A549 (cell line): ENCODE measurements at regions not wholly inside any gene's neighbourhood (a gene's known extent, or its start where the extent isn't known, plus 50 kb on each side); places are given as distances from the start of the nearest gene placed in this dataset.
"Not testable (repeated sequence)": the region's sequence is repeated elsewhere in the genome, so short reads cannot be mapped to it uniquely, and the experiment has no call there.

Experiments used
- ATAC-seq, 2 experiments: fragments of 200-7000 bp in 1 of 2; fragments of >200 bp in 1 of 2; cut with Nextera tagmentation in 1 of 2; cut with Tn5 transposase in 1 of 2; 3 replicates each; pipeline versions ENCODE4 v1.8.0 to v1.9.1; 2018 to 2020; ENCODE audit warnings: mild to moderate bottlenecking in 1 of 2, moderate library complexity in 1 of 2
- CTCF ChIA-PET: fragments of 300-600 bp; sonication (Branson Sonifier 250); formaldehyde crosslinking; extraction: SDS; loops from one replicate; lab custom pipeline; 2021; ENCODE audit warnings: antibody characterized with exemption, inconsistent platforms; lab: Yijun Ruan, JAX
- POLR2A ChIA-PET: fragments of 350-600 bp; formaldehyde crosslinking; extraction: SDS; loops from one replicate; lab custom pipeline; 2021; ENCODE audit warnings: antibody characterized with exemption, inconsistent platforms; lab: Yijun Ruan, JAX
- DNase-seq, 2 experiments: peaks; one replicate each; pipeline versions ENCODE4 v3.0.0 to v3.0.0-alpha.2; 2011 to 2016; ENCODE audit warnings: low read depth in 1 of 2, low spot score in 1 of 2
- FAIRE-seq: peaks from 2 replicates; lab custom pipeline; 2011; peaks lifted over from hg19 to GRCh38; lab: Jason Lieb, UNC
- H3K27ac ChIP-seq, 2 experiments: fragments of >200 bp; sonication (Bioruptor Twin); formaldehyde crosslinking; 3 replicates each; pipeline ENCODE4 v1.5.1; 2016 to 2017
- H3K4me1 ChIP-seq: fragments of >200 bp; sonication (Bioruptor Twin); formaldehyde crosslinking; 3 replicates; pipeline ENCODE4 v1.6.1; 2016
- H3K4me2 ChIP-seq: fragments of >200 bp; sonication (Bioruptor Twin); formaldehyde crosslinking; 3 replicates; pipeline ENCODE4 v1.6.1; 2016
- H3K4me3 ChIP-seq: fragments of >200 bp; sonication (Bioruptor Twin); formaldehyde crosslinking; 3 replicates; pipeline ENCODE4 v1.5.1; 2016
- H3K9me3 ChIP-seq: fragments of >200 bp; sonication (Bioruptor Twin); formaldehyde crosslinking; 3 replicates; pipeline ENCODE4 v1.6.1; 2016
- BHLHE40 ChIP-seq: IDR thresholded peaks from 2 replicates; pipeline ENCODE4 v1.6.1; 2012; ENCODE audit warnings: low read depth, low read length, inconsistent platforms
- CEBPB ChIP-seq, 2 experiments: fragments of >200 bp in 1 of 2; sonication (Bioruptor Twin) in 1 of 2; formaldehyde crosslinking in 1 of 2; IDR thresholded peaks; 2 replicates each; pipeline ENCODE4 v1.6.1; 2012 to 2016
- CHD2 ChIP-seq: fragments of 150-350 bp; IDR thresholded peaks from 2 replicates; pipeline ENCODE4 v1.6.1; 2014; ENCODE audit warnings: low read length; ENCODE audit not compliant: partially characterized antibody
- HDAC2 ChIP-seq: fragments of 200-600 bp; sonication (generic); IDR thresholded peaks from 2 replicates; pipeline ENCODE4 v1.6.1; 2016
- HES2 ChIP-seq: fragments of >200 bp; sonication (Bioruptor Twin); formaldehyde crosslinking; IDR thresholded peaks from 2 replicates; pipeline ENCODE4 v1.6.1; 2016
- HMGXB4 ChIP-seq: fragments of 250-450 bp; sonication (Bioruptor Pico); IDR thresholded peaks from 2 replicates; pipeline ENCODE4 v1.5.0; 2021; ENCODE audit warnings: mild to moderate bottlenecking, moderate library complexity, borderline replicate concordance
- NPAS2 ChIP-seq: fragments of 250-450 bp; sonication (Bioruptor Pico); IDR thresholded peaks from 2 replicates; pipeline ENCODE4 v1.8.0; 2022; ENCODE audit warnings: mild to moderate bottlenecking, moderate library complexity, borderline replicate concordance
- RFX5 ChIP-seq: fragments of 450-650 bp; IDR thresholded peaks from 2 replicates; pipeline ENCODE4 v1.7.1; 2014; ENCODE audit warnings: antibody characterized with exemption, mild to moderate bottlenecking, moderate library complexity
- TFCP2L1 ChIP-seq: fragments of 250-450 bp; sonication (Bioruptor Pico); IDR thresholded peaks from 2 replicates; pipeline ENCODE4 v1.5.0; 2021; ENCODE audit warnings: mild to moderate bottlenecking
- WGBS: methylation state at CpG from one replicate; pipeline ENCODE4 v1.1.6; 2017; ENCODE audit errors: missing lambda C conversion rate; 5-methylcytosine and 5-hydroxymethylcytosine counted together

GRCh38 chr2:163934131-163934530 lies 198.3 kb upstream of the FIGN start:
- CTCF ChIA-PET = interaction anchor here (1.0 kb wide), 1 partner anchor 588 kb away, joined by 3 read pairs; no protein-coding TSS in a partner anchor

GRCh38 chr2:163919717-163920116 lies 183.9 kb upstream of the FIGN start:
- Histone ChIP-seq H3K4me3 (no peak overlapping the region), H3K9me3 (no peaks in the 10 kb centered on the region), H3K4me1 (no peaks in the 10 kb centered on the region), H3K27ac (no peak overlapping the region), H3K4me2 (no peak overlapping the region)
- no peak for DNase-seq
- CTCF ChIA-PET = no interaction called here
- POLR2A ChIA-PET = no interaction called here
- 70% methylated on average over 5 of the region's 5 CpGs for WGBS
- TF ChIP-seq NPAS2 (CRISPR knock-in tag) (no peak), CEBPB (IDR thresholded peaks at IDR 0.05) (peak; percentile 20 to 59; a peak in 3 of 4 replicates)
- FAIRE-seq = no peak
- no peak for ATAC-seq

More at GRCh38 chr2:163934131-163934530, 198.3 kb upstream of the FIGN start:
- H3K4me1 ChIP-seq = no peaks in the 10 kb centered on the region
- no peak for FAIRE-seq
- POLR2A ChIA-PET = no interaction called here
- H3K27ac ChIP-seq = no peak overlapping the region
- TF ChIP-seq BHLHE40 (no peak), CHD2 (no peak)
- TF ChIP-seq, all 56 proteins: peak for 0
- ATAC-seq = no peak
- DNase-seq = no peak
- H3K4me2 ChIP-seq = no peak overlapping the region
- H3K4me3 ChIP-seq = no peak overlapping the region
- no peaks in the 10 kb centered on the region for H3K9me3 ChIP-seq

- H3K27ac ChIP-seq, H3K4me3 ChIP-seq, ATAC-seq, H3K9me3 ChIP-seq, FAIRE-seq, POLR2A ChIA-PET, DNase-seq, H3K4me2 ChIP-seq, H3K4me1 ChIP-seq, CTCF ChIA-PET: not testable (repeated sequence)
- 92% methylated on average over 19 of the region's 19 CpGs for WGBS
Measured at GRCh38 chr2:163914486-163914885, 178.7 kb upstream of the FIGN start.

- WGBS = 91% methylated on average over 25 of the region's 32 CpGs
- POLR2A ChIA-PET, ATAC-seq, H3K4me3 ChIP-seq, H3K9me3 ChIP-seq, FAIRE-seq, H3K4me1 ChIP-seq, H3K27ac ChIP-seq, DNase-seq, CTCF ChIA-PET, H3K4me2 ChIP-seq: not testable (repeated sequence)
Measured at GRCh38 chr2:163913532-163913944, 177.7 kb upstream of the FIGN start.

- 92% methylated on average over 14 of the region's 40 CpGs for WGBS
Measured at GRCh38 chr2:163909411-163910080, 173.7 kb upstream of the FIGN start.

GRCh38 chr2:163906410-163906809 lies 170.6 kb upstream of the FIGN start:
- ChIA-PET POLR2A (no interaction called here), CTCF (no interaction called here)
- DNase-seq (no peak), ATAC-seq (no peak), FAIRE-seq (no peak)
- Histone ChIP-seq H3K27ac (no peak overlapping the region), H3K4me2 (no peak overlapping the region), H3K4me3 (no peak overlapping the region), H3K4me1 (no peaks in the 10 kb centered on the region), H3K9me3 (0 out of 3 replicates have a peak, but pooled peaks cover 2% of the 10 kb centered on the region)
- 59% methylated on average over 1 of the region's 1 CpG for WGBS
- no peak for TF ChIP-seq HES2
- no peak for TF ChIP-seq TFCP2L1 (CRISPR knock-in tag)
- no peak for TF ChIP-seq RFX5

More at GRCh38 chr2:163909411-163910080, 173.7 kb upstream of the FIGN start:
- no peak for ATAC-seq
- DNase-seq = no peak
- Histone ChIP-seq H3K9me3 (no peaks in the 10 kb centered on the region), H3K4me1 (no peaks in the 10 kb centered on the region), H3K4me3 (no peak overlapping the region), H3K27ac (no peak overlapping the region), H3K4me2 (no peak overlapping the region)
- FAIRE-seq = no peak
- TF ChIP-seq HMGXB4 (CRISPR knock-in tag) = no peak
- no peak for TF ChIP-seq HDAC2
- CTCF ChIA-PET = no interaction called here
- POLR2A ChIA-PET = no interaction called here
